ENCODE measurements at regions not wholly inside any gene's neighbourhood (a gene's known extent, or its start where the extent isn't known, plus 50 kb on each side); places are given as distances from the start of the nearest gene placed in this dataset.

DNA sequence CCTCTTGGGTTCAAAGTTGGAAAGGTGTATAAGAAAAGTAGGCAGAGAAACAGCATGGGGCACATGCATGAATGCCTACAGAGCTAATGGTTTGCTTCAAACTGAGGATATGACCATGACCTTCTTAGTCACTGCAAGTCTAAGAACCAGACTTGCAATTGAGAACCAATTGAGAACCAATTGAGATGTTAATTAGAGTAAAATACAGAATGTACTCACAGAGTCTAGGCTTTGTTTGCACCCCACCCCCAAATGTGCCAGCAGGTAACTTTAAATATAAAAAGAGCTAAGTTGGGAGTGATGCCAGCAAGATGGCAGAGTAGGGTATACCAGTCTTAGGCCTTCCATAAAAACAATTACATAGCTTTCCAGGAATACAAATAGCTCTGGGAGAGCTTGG, 227.3 kb upstream of the ALG10 start:
- H3K4me3 ChIP-seq = no peak overlapping the region
- H3K4me1 ChIP-seq = no peaks in the 10 kb centered on the region
- peaks cover 0 to 22% (median 0%) of the 10 kb centered on the region in 11 donors for H3K9me3 ChIP-seq
- no peaks in the 10 kb centered on the region for H3K36me3 ChIP-seq
- intact Hi-C loops (cut with DNase I) = no loop called here
- DNase-seq (no peak), ATAC-seq (no peak)
- no peaks in the 10 kb centered on the region for H3K27me3 ChIP-seq
- TF ChIP-seq, protein P1, sequence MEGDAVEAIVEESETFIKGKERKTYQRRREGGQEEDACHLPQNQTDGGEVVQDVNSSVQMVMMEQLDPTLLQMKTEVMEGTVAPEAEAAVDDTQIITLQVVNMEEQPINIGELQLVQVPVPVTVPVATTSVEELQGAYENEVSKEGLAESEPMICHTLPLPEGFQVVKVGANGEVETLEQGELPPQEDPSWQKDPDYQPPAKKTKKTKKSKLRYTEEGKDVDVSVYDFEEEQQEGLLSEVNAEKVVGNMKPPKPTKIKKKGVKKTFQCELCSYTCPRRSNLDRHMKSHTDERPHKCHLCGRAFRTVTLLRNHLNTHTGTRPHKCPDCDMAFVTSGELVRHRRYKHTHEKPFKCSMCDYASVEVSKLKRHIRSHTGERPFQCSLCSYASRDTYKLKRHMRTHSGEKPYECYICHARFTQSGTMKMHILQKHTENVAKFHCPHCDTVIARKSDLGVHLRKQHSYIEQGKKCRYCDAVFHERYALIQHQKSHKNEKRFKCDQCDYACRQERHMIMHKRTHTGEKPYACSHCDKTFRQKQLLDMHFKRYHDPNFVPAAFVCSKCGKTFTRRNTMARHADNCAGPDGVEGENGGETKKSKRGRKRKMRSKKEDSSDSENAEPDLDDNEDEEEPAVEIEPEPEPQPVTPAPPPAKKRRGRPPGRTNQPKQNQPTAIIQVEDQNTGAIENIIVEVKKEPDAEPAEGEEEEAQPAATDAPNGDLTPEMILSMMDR (IDR thresholded peaks at IDR 0.05) = no peak
- H3K27ac ChIP-seq = no peak overlapping the region

DNA sequence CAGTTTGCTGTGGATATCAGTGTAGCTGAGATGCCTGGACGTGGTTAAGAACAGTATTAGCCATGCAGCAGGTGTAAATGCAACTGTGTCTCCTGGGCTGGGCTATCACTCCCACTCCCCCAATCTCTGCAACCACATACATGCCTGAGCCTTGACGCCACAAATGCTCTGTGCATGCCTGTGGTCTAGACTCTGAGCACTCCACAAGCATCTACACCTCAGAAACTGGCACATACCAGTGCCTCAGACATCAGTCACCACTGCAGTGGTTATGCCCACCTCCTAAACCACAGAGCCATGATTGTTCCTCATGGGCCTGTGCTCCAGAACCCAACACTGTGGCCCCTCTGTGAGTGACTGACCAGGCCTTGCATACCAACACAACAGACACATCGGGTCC, 226.8 kb upstream of the ALG10 start:
- WGBS, 2 donors = 56 to 70% methylated on average over 3 of the region's 3 CpGs
- intact Hi-C loops (cut with DNase I) = no loop called here
- TF ChIP-seq, protein P1 (IDR thresholded peaks at IDR 0.05) = no peak
- no peak for DNase-seq
- Histone ChIP-seq H3K4me1 (no peaks in the 10 kb centered on the region), H3K4me3 (no peak overlapping the region), H3K9me3 (peaks cover 0 to 22% (median 0%) of the 10 kb centered on the region in 11 donors), H3K27ac (no peak overlapping the region), H3K36me3 (no peaks in the 10 kb centered on the region), H3K27me3 (no peaks in the 10 kb centered on the region)
- no peak for ATAC-seq

- Histone ChIP-seq H3K9me3 (peaks cover 0 to 12% (median 0%) of the 10 kb centered on the region in 11 donors), H3K27me3 (no peaks in the 10 kb centered on the region), H3K36me3 (no peaks in the 10 kb centered on the region), H3K27ac (no peak overlapping the region), H3K4me1 (no peaks in the 10 kb centered on the region), H3K4me3 (no peak overlapping the region)
- TF ChIP-seq, protein P1 (IDR thresholded peaks at IDR 0.05) = no peak
- ATAC-seq (no peak), DNase-seq (no peak)
- 73 to 80% methylated on average over 2 of the region's 2 CpGs for WGBS, 2 donors
- intact Hi-C loops (cut with DNase I) = no loop called here
Measured at GRCh38 chr12:33813536-33813935, 208.8 kb upstream of the ALG10 start.

- H3K36me3 ChIP-seq = no peaks in the 10 kb centered on the region
- intact Hi-C loops (cut with DNase I) = no loop called here
- no peaks in the 10 kb centered on the region for H3K4me1 ChIP-seq
- peaks cover 0 to 12% (median 0%) of the 10 kb centered on the region in 11 donors for H3K9me3 ChIP-seq
- DNase-seq (no peak), ATAC-seq (no peak)
- no peak overlapping the region for H3K4me3 ChIP-seq
- H3K27me3 ChIP-seq = no peaks in the 10 kb centered on the region
- WGBS, 2 donors = 80 to 85% methylated on average over 1 of the region's 1 CpG
- H3K27ac ChIP-seq = no peak overlapping the region
- TF ChIP-seq, protein P1 (IDR thresholded peaks at IDR 0.05) = no peak
Measured at GRCh38 chr12:33817713-33818112, 204.6 kb upstream of the ALG10 start.

GRCh38 chr12:33818313-33818712, 204.0 kb upstream of the ALG10 start:
- DNase-seq = no peak
- ATAC-seq = no peak
- Histone ChIP-seq H3K4me3 (no peak overlapping the region), H3K9me3 (peaks cover 0 to 12% (median 0%) of the 10 kb centered on the region in 11 donors), H3K36me3 (no peaks in the 10 kb centered on the region), H3K4me1 (no peaks in the 10 kb centered on the region), H3K27me3 (no peaks in the 10 kb centered on the region), H3K27ac (no peak overlapping the region)
- 58 to 67% methylated on average over 5 of the region's 5 CpGs for WGBS, 2 donors
- TF ChIP-seq, protein P1 (IDR thresholded peaks at IDR 0.05) = no peak
- intact Hi-C loops (cut with DNase I) = no loop called here

Measured in heart right ventricle (tissue), 16 donors.